ENCODE measurements at regions not wholly inside any gene's neighbourhood (a gene's known extent, or its start where the extent isn't known, plus 50 kb on each side); places are given as distances from the start of the nearest gene placed in this dataset.

DNA sequence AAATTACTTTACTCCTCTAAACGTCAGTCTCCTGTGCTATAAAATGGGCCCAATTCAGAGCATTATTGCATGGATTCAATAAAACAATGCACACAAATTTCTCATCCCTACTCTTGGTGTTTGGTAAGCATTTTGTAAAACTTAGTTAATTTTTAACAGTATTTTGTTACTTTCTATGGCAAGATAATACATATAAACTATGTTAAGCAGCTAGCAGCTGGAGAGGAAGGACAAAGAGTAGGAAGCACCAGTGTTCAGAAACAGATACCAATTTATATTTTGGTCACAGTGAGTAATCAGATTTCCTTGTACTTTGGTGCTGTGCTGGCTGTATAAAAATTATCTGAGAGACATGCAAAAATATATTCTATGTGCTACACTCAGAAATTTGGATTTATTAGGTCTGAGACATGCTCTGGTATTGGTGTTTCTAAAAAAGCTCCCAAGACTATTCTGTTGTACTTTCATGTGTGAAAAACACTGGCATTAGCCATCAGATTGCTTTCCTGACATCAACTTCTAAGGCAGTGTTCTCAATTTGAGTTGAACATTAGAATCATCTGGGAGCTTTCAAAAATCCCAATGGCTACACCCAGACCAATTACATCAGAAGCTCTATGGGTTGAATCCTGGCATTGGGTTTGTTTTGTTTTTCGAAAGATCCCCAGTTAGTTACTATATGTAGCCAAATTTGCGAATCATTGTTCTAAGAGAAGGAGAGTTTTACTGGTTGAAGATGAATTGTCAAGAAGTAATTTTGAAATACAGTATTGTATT lies 100.3 kb upstream of the C1orf87 start:
- TF ChIP-seq POLR2AphosphoS5 (IDR thresholded peaks at IDR 0.05) (no peak), EP300 (IDR thresholded peaks at IDR 0.05) (no peak), POLR2A (IDR thresholded peaks at IDR 0.05) (no peak)
- TF ChIP-seq, protein P1, sequence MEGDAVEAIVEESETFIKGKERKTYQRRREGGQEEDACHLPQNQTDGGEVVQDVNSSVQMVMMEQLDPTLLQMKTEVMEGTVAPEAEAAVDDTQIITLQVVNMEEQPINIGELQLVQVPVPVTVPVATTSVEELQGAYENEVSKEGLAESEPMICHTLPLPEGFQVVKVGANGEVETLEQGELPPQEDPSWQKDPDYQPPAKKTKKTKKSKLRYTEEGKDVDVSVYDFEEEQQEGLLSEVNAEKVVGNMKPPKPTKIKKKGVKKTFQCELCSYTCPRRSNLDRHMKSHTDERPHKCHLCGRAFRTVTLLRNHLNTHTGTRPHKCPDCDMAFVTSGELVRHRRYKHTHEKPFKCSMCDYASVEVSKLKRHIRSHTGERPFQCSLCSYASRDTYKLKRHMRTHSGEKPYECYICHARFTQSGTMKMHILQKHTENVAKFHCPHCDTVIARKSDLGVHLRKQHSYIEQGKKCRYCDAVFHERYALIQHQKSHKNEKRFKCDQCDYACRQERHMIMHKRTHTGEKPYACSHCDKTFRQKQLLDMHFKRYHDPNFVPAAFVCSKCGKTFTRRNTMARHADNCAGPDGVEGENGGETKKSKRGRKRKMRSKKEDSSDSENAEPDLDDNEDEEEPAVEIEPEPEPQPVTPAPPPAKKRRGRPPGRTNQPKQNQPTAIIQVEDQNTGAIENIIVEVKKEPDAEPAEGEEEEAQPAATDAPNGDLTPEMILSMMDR (IDR thresholded peaks at IDR 0.05), result no peak

Measured in suprapubic skin (tissue), 4 donors.